Stimulated activated CD8-positive, alpha-beta memory T cell treated with anti-CD3 and anti-CD28 coated beads, Interleukin-7, amount 100 ng/mL, for 48 hours (primary cell): ENCODE measurements at regions not wholly inside any gene's neighbourhood (a gene's known extent, or its start where the extent isn't known, plus 50 kb on each side); places are given as distances from the start of the nearest gene placed in this dataset.
"Not testable (repeated sequence)": the region's sequence is repeated elsewhere in the genome, so short reads cannot be mapped to it uniquely, and the experiment has no call there.

Experiments used
- DNase-seq, 2 donors: peaks; one replicate each; pipeline ENCODE4 v3.0.0-alpha.2; 2020; ENCODE audit warnings: low read depth in 1 of 2; ENCODE audit errors: extremely low read depth in 1 of 2

DNA sequence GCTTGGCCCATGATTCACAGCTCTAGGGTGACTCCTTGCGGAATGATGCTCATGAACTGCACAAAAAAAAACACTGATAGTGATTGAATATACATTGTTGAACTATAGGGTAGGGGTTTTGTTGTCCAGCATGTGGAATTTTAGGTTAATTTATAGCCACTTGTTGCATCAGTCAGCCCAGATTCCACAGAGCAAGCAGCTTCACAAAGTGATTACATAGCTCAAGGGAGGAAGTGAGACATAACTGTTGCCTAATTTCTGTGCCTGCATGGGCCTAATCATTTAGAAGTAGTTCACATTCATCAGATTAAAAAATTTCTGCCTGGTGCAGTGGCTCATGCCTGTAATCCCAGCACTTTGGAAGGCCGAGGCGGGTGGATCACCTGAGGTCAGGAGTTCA is 142.2 kb upstream of the ZNF722 start:
- DNase-seq: not testable (repeated sequence)

DNA sequence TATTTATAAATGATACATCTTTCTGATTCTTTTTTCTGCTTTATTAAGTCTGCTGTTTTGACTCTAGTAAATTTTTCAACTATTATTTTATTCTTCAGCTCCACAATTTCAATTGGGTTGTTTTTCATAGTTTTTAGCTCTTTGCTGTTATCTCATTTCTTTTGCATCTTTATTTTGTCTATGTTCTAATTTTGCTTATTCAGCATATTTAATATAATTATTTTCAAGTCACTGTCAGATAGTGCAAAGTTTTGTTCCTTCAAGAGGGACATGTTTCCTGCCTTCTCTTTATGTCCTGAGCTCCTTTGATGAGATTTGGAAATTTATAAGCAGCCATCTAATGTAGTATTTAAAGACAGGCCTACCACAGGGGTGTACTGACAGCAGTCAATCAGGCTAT is 131.5 kb upstream of the ZNF722 start:
- DNase-seq: no peak

DNA sequence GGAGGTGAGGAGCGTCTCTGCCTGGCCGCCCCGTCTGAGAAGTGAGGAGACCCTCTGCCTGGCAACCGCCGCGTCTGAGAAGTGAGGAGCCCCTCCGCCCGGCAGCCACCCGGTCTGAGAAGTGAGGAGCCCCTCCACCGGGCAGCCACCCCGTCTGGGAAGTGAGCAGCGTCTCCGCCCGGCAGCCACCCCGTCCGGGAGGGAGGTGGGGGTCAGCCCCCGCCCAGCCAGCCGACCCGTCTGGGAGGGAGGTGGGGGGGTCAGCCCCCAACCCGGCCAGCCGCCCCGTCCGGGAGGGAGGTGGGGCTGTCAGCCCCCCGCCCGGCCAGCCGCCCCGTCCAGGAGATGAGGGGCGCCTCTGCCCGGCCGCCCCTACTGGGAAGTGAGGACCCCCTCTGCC is 124.4 kb upstream of the ZNF722 start:
- DNase-seq: not testable (repeated sequence)

DNA sequence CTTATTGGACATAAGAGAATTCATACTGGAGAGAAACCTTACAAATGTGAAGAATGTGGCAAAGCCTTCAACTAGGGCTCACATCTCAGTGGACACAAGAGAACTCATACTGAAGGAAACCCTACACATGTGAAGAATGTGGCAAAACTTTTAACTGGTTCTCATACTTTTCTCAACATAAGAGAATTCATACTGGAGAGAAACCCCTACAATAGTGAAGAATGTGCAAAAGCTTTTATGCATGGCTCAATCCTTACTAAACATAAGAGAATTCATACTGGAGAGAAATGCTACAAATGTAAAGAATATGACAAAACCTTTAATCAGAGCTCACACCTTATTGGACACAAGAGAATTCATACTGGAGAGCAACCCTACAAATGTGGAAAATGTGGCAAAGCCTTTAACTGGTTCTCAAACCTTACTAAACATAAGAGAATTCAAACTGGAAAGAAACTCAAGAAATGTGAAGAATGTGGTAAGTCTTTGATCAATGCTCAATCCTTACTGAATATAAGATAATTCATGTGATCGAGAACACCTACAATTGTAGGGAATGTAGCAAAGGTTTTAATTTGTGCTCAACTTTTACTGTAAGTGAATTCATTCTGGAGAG is 121.8 kb upstream of the ZNF722 start:
- DNase-seq: no peak

DNA sequence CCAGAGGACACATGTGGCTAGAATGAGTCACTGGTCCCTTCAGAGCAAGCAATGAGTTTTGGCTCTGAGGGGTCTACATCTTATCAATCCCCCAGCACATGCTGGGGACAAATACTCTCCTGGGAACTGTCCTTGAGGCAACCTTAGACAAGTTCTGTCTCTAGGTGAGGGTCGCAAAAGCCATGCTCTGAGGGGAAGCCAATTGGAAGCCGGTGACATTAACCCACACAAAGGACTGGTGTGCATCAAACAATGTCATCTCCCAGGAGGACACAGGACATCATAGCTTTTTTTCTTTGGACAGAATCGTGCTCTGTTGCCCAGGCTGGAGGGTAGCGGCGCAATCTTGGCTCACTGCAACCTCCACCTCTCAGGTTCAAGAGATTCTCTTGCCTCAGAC is 111.6 kb upstream of the ZNF722 start:
- no peak for DNase-seq

DNA sequence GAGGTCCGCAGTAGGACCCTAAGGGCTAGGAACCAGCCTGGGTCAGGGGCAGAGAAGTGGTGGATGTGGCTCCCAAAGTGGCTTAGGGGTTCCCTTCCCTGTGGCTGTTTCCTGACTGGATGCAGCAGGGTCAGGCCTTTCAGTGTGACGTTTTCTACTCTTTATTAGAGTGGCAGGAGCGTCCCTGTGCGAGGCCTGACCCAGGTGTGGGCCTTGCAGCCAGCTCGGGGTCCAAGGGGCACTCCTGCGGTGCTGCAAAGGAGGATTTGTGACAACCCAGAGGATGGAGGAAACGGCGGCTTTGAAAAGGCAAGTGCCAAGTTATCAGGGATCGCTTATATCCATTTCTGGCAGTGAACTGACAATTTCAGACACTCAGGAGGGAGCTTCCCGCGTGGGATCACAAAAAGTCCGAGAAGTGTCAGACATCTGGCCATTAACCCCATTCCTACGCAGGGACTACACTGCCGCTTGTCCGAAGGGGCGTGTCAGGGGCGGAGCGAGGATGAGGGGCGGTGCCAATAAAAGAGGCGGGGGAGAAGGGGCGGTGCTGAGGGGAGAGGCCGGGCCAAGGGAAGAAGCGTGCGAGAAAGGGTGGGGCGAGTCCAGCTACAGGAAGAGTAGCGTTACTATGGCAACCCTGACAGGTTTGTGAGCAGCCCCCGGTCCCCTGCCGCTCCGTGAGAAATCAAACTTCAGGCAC is 98.8 kb upstream of the ZNF722 start:
- DNase-seq: peak; percentile 34 to 64

DNA sequence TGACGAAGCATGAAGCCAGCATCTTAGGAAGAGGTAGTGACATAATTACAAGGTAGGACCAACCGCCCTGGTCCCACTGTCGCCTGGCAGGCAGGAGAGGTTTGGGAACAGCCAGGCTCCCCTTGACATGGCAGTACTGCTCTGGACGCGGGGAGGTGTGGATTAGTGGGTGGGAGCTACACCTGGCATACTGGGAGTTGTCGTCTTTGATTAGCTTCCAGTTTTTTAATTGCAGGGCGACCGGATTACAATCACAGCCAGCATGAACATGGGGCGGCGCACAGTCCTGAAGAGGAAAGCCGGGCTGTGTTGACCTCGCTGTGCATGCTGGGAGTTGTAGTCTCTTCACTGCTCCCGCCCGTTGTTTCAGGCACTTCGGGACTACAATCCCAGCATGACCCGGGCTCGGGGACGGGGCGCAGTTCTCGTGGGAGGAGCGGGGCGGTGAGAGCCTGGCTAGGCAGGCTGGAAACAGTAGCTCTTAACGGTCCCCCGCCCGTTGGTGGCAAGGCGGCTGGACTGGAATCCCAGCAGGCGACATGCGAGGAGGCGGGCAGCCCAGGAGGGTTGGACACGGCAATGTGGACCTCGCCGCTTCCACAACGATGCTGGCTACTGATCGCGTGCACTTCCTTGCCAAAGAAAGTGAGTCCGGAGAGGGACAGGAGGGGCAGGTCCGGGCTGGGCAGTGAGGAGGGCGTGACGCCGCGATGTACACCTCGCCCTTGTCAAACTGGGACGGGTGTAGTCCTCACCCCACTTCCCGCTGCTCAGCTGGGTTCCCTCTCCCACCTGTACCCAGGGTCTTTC is 98.0 kb upstream of the ZNF722 start:
- peak; percentile 65 to 87 for DNase-seq

DNA sequence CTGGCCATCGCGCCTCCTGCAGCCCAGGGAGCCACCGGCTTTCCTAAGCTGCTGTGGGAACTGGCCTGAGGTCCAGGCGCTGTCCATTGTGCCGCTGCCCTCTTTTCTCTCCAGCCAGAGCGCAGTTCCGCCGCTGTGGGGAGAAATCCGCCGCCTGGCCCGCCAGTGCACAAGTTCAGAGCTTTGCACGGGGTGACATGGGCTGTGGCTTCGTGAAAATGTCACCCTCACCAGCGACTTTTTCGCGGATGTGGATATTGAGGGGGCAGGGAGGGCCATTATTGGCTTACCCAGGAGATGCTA is 97.5 kb upstream of the ZNF722 start:
- not testable (repeated sequence) for DNase-seq

DNA sequence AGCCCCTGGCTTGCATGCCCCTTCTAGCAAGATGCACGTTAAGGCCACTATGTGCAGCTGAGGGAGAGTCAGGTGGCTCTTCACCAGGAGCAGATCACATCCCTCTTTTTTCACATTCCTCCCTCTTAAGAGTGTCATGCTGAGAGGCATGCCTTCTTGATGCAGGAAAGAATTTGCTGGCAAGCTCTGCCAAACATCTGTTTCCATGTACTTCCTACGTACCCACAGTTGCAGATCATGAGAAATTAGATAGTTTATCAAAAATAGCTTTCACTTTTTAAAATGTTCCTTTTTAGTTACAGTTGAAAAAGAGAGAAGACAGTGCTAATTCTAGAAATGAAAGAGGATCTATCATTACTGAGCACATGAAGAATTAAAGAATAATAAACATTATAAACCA is 79.7 kb upstream of the ZNF722 start:
- no peak for DNase-seq

DNA sequence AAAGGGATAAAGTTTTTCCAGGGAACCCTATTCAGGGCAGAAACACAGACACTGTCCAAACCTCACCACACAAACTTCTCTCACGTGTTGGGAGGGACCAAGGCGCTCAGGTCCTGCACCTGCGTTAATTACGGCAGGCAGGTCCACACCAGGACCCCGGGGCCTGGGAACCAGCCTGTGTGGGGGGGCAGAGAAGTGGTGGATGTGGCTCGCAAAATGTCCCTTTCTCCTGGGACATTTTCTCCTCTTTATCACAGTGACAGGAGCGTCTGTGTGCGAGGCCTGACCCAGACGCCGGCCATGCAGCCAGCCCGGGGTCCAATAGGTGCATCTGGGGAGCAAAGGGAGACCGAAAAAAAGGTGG is 73.4 kb upstream of the ZNF722 start:
- no peak for DNase-seq

DNA sequence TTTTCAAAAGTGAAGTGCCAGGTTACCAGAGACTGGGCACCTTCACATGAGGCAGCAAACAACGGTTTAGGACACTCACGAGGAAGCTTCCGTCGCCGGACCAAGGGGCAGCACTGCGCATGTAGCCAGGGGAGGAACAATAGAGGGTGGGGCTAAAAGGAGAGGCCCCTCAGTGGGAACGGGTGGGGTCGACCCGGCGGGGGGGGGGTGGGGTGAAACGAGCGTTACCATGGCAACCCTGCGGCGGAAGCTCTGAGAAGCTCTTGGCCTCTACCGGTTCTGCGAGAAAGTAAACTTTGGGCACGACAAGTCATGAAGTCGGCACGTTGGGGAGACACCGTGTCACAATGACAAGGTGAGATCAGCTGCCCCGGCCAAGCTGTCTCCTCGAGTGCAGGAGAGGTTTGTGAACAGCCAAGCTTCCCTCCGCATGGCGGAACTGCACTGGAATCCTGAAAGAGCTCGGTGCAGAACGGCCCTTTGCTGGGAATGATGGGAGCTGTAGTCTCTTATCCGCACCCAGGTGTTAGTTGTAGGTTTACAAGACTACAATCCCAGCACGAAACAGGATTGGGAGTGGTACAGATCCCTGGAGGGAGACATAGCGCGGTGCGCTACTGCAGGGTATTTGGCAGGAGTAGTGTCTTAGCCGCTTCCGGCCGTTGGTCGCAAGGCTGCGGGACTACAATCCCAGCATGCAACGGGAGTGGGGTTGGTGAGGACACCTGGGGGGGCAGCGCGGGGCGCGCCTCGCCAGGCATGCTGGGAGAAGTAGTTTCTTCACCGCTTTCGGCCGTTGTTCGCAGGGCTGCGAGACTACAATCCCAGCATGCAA is 72.8 kb upstream of the ZNF722 start:
- peak; percentile 69 to 88 for DNase-seq

DNA sequence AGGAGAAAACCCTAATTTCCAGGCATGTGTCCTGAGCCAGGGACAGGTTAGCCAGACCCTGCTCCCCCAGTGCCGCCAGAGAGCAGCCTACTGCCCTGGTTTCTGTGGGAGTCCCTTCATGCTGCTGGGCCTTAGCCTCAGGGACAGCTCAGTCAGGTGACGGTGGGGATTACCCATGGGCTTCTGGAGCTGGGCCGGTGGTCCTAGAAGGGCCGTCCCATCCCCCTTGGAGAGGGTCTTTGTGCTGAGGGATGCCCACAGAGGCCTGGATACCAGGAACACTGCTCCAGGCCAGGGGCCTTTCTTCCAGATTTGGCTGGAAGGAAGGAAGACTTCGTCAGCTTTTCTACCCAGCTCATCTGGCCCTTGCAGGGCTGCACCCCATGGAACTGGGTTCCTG is 71.4 kb upstream of the ZNF722 start:
- DNase-seq: no peak

DNA sequence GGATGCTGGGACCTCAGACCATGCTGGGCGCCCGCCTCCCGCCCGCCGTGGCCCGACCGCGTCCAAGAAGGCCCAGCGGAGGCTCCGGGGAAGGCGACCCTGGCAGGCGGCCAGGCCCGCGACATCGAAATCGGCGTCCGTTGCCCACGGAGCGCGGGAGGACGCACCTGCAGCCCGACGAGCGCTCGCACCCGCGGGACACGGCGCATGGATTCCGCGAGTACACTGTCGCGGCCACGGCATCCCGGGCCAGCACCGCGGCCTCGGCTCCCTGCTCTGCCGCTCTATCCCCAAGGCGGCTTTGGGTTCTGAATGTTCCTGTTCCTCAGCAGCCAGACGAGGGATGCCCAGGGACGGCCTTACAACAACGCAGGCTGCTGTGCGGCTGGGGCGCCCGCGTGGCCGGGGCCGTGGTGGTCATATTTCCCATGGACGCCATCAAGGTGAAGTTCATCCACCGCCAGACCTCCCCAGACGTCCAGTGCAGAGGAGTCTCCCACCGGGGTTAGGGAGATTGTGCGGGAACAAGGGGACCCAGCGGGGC is 67.5 kb upstream of the ZNF722 start:
- DNase-seq: no peak

DNA sequence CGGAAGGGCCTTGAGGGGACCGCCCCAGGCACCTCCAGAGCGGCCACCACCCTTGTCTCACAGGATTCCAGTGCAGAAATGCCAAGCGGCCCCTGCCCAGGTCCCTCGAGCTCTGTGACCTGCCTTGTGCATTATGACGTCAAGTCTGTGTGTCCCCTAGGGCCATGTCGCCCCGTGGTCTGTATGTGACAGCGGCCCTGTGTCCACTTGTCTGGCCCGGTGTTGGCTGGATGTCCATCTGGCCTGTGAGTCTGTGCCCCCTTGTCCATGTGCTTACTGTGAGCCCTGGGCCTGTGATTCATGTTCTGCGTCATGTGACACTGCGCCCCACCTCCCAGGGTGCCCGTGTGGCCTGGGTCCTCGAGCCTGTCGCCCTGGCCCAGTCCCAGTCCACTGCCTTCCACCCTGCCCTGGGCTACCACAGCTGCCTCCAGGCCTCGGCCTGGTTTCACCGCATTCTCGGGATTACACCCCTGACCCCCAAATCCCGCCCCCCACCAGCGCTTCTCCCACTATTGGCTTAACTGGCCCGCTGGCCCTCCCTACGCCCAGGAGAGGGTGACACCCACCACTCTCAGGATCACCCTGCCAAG is 66.6 kb upstream of the ZNF722 start:
- DNase-seq: no peak
